ENCODE measurements at regions not wholly inside any gene's neighbourhood (a gene's known extent, or its start where the extent isn't known, plus 50 kb on each side); places are given as distances from the start of the nearest gene placed in this dataset.

GRCh38 chrX:121244511-121244910, 197.1 kb downstream of the GLUD2 start:
- no peaks in the 10 kb centered on the region for H3K79me2 ChIP-seq (ENCODE audit: control insufficient read depth, insufficient read depth, low read length)
- no peaks in the 10 kb centered on the region for H3K27me3 ChIP-seq (ENCODE audit: control insufficient read depth, extremely low read depth, insufficient read depth, low read length)
- no peak overlapping the region for H3K4me2 ChIP-seq (ENCODE audit: control insufficient read depth, extremely low read depth, insufficient read depth, low read depth, low read length)
- H3K36me3 ChIP-seq (ENCODE audit: control insufficient read depth in 2 of 2, extremely low read depth in 1 of 2, insufficient read depth in 2 of 2, low read length in 2 of 2) = no peaks in the 10 kb centered on the region
- dilution Hi-C loops (cut with MboI; ENCODE audit: extremely low pct_ligation_motif_present, low sequenced_read_pairs) = no loop called here
- H3K4me3 ChIP-seq (ENCODE audit: control insufficient read depth in 2 of 3, extremely low read depth in 1 of 3, insufficient read depth in 2 of 3, low read depth in 1 of 3, low read length in 3 of 3) = no peak overlapping the region
- no peak overlapping the region for H3K27ac ChIP-seq (ENCODE audit: control insufficient read depth, insufficient read depth, low read length)
- FAIRE-seq (no peak), DNase-seq (ENCODE audit: low read depth, low spot score) (no peak)
- no peak overlapping the region for H2AFZ ChIP-seq (ENCODE audit: control insufficient read depth, low read length)
- H3K9me3 ChIP-seq (ENCODE audit: control insufficient read depth, low read depth, low read length) = no peaks in the 10 kb centered on the region
- no peaks in the 10 kb centered on the region for H3K4me1 ChIP-seq (ENCODE audit: control insufficient read depth, extremely low read depth, insufficient read depth, low read length)
- no peak overlapping the region for H3K9ac ChIP-seq (ENCODE audit: control insufficient read depth, extremely low read depth, insufficient read depth, low read length)
- TF ChIP-seq EZH2 (IDR thresholded peaks at IDR 0.05; ENCODE audit: low read length) (no peak), CTCF (optimal IDR thresholded peaks at IDR 0.05 in 1 of 3, IDR thresholded peaks at IDR 0.05 in 1 of 3, conservative IDR thresholded peaks at IDR 0.05 in 1 of 3; ENCODE audit: extremely low read depth in 1 of 3, insufficient read depth in 2 of 3, low read length in 3 of 3) (no peak)
- no peaks in the 10 kb centered on the region for H4K20me1 ChIP-seq (ENCODE audit: control insufficient read depth, extremely low read depth, insufficient read depth, low read length)
- H3K9me1 ChIP-seq (ENCODE audit: control insufficient read depth, extremely low read depth, insufficient read depth, low read length) = no peaks in the 10 kb centered on the region

GRCh38 chrX:121245763-121246162, 198.4 kb downstream of the GLUD2 start:
- Histone ChIP-seq H3K4me1 (ENCODE audit: control insufficient read depth, extremely low read depth, insufficient read depth, low read length) (no peaks in the 10 kb centered on the region), H3K79me2 (ENCODE audit: control insufficient read depth, insufficient read depth, low read length) (no peaks in the 10 kb centered on the region), H3K36me3 (ENCODE audit: control insufficient read depth in 2 of 2, extremely low read depth in 1 of 2, insufficient read depth in 2 of 2, low read length in 2 of 2) (no peaks in the 10 kb centered on the region), H3K27me3 (ENCODE audit: control insufficient read depth, extremely low read depth, insufficient read depth, low read length) (no peaks in the 10 kb centered on the region), H3K9me3 (ENCODE audit: control insufficient read depth, low read depth, low read length) (no peaks in the 10 kb centered on the region), H4K20me1 (ENCODE audit: control insufficient read depth, extremely low read depth, insufficient read depth, low read length) (no peaks in the 10 kb centered on the region), H2AFZ (ENCODE audit: control insufficient read depth, low read length) (no peak overlapping the region), H3K4me2 (ENCODE audit: control insufficient read depth, extremely low read depth, insufficient read depth, low read depth, low read length) (no peak overlapping the region), H3K9ac (ENCODE audit: control insufficient read depth, extremely low read depth, insufficient read depth, low read length) (no peak overlapping the region), H3K27ac (ENCODE audit: control insufficient read depth, insufficient read depth, low read length) (no peak overlapping the region), H3K4me3 (ENCODE audit: control insufficient read depth in 2 of 3, extremely low read depth in 1 of 3, insufficient read depth in 2 of 3, low read depth in 1 of 3, low read length in 3 of 3) (no peak overlapping the region), H3K9me1 (ENCODE audit: control insufficient read depth, extremely low read depth, insufficient read depth, low read length) (no peaks in the 10 kb centered on the region)
- dilution Hi-C loops (cut with MboI; ENCODE audit: extremely low pct_ligation_motif_present, low sequenced_read_pairs) = no loop called here
- DNase-seq (ENCODE audit: low read depth, low spot score) (no peak), FAIRE-seq (no peak)
- TF ChIP-seq EZH2 (IDR thresholded peaks at IDR 0.05; ENCODE audit: low read length) (no peak), CTCF (optimal IDR thresholded peaks at IDR 0.05 in 1 of 3, IDR thresholded peaks at IDR 0.05 in 1 of 3, conservative IDR thresholded peaks at IDR 0.05 in 1 of 3; ENCODE audit: extremely low read depth in 1 of 3, insufficient read depth in 2 of 3, low read length in 3 of 3) (no peak)

Measured in keratinocyte (primary cell).